T1000 (cell line): ENCODE measurements at regions not wholly inside any gene's neighbourhood (a gene's known extent, or its start where the extent isn't known, plus 50 kb on each side); places are given as distances from the start of the nearest gene placed in this dataset.

Experiments used
- DNase-seq: peaks from one replicate; lab custom pipeline; 2025; ENCODE audit warnings: mixed read lengths; lab: John Stamatoyannopoulos, UW

DNA sequence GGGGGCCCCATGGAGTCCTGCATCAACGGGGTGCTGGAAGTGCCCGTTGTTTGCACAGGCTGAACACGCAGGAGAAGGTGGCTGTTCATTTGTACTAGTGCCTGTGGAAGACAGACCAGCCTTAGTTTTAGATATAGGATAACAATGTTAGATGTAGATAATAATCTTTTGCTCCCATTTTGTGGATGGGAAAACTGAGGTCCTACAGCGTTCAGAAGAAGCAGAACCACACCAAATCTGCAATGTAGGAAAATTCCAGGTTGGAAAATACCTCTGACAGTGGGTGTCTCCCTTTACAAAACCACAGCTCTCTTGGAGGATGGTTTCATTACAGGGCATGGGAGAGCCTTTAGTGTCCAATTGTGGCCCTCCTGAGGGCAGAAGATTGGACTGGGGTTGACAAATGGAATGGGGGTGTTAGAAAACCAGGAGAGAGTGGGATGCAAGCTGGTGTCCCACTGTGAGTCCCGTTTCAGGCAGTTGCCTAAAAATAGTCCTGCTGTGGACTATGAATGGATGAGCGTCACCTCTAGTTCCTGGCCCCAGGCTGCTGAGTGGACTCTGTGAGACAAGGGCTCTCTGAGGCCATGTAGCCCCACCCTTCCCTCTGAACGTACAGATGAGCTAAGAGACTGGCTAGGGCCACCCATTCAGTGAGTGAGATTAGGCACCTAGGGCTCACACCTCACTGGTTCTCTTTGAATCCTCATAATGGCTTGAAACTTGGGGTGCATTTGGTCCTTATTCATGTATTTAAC lies 508.8 kb downstream of the MN1 start:
- no peak for DNase-seq

DNA sequence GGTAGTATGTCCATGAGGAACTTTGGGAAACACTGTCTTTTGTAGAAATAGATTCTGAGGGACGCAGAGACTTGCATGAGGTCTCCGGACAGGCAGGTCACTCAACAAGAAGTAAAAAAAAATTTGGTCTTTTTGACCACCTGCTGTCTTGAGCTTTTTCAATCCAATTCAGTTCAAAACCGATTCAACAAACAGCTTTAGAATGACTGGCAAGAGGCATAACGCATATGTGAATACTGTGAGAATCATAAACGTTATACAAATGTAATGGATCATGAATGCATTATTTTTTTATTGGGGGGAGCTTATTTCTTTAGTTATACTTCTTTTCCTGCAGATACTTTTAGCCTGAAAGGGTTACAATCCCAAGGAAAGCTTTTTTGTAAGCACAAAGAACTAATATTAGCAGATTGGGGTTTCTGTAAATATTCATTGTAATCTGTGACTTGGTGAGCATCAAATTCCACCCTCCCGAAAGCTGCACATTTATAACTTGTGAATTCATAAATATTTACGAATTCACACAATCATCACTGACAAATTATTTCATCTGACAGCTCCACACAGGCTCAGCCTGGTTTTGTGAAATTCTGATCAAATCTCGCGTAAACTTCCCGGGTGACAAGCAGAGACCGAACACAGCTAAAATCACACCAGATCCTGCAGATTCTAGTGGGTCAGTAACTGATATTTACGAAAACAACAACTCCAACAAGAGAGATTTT lies 507.7 kb downstream of the MN1 start:
- DNase-seq, result no peak

DNA sequence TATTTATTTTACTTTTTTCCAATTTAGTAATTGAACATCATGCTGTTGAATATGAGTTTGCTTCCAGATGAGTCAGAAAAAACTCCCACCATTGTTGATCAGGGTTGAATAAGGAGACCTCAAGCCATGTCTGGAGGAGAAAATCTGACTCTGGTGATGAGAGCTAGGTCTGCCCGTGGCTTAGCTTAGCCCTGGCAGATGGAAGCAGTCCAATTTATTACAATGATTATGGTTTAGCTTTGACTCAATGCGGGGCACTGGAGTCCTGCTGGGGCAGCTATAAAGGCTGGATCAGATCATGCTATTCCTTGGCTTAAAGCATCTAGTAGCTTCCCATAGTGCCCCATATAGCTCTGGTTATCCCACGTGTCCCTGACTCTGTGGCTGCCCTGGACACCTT lies 506.5 kb downstream of the MN1 start:
- no peak for DNase-seq

DNA sequence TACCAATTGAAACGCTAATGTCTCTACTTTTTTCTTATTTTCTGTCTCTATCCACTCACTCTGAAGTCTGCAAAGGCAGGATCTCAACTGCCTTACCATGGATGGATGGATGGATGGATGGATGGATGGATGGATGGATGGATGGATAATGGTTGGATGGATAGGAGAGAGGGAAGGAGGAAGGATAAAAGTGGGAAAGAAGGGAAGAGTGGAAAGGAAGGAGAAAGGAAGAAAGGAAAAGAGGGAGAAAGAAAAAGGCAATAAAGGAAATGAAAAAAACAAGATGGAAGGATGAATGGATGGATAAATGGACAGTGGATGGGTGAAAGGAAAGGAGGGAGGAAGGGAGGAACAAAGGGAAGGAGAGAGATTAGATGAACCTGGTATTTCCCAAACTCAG lies 506.0 kb downstream of the MN1 start:
- DNase-seq, result no peak

DNA sequence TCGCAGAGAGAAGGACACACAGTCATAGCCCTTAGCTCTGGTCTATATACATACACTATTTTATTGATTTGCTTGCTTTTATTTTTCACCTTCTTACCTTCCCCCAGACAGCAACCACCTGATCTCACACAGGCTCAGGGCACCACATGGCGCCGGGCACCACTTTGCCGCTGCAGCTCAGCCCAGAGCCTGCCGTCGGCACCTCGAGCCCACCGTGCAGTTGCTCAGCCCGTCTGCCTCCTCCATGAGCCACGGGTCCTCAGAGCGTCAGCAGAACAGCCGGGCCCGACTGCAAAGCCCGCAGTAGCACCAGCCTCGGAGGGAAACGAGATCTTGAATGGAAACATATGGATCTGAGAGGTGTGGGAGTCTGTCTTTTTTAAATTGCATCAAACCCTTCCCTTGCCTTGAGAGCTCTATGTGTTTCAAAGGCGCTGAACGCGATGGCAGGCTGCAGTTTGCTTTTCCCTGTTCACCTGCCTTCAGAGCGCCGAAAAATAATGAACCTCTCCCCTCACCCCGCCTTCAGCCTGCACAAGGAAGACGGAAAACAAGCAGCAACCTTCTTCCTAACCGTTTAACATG lies 505.4 kb downstream of the MN1 start:
- no peak for DNase-seq

DNA sequence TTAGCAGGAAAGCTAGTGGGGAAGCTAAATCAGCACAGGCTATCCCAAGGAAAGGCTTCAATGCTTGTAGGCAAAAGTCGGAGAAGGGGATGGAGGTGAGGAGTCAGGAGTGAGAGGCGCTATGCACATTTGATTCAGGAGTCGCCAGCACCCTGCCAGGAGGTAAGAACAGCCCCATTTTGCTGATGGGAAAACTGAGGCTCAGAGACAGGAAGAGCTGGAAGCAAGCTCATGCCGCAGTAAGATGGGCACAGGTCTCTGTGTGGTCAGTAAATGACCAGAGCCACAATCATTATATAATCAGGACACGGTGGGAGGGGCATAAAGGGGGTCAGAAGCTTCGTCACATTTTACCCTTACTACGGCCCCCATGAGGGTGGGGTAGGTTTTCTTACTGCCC lies 504.4 kb downstream of the MN1 start:
- no peak for DNase-seq

DNA sequence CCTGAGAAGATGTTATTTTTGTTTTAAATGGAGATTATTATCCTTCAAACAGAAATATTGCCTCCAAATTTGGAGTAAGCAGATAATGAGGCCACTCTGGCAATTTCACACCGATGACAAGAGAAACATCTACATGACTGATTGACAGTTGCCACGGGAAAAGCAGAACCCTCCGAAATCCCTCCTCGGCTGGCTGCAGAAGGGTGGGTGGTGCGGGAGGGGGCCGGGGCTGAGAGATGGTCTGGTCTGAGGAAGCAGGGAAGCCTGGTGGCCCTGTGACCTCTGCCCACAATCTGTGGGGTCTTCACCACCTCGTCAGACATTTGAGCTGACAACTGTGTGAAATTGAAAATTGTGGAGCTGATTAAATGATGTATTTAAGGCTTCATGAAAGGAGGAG lies 503.2 kb downstream of the MN1 start:
- DNase-seq, result no peak

DNA sequence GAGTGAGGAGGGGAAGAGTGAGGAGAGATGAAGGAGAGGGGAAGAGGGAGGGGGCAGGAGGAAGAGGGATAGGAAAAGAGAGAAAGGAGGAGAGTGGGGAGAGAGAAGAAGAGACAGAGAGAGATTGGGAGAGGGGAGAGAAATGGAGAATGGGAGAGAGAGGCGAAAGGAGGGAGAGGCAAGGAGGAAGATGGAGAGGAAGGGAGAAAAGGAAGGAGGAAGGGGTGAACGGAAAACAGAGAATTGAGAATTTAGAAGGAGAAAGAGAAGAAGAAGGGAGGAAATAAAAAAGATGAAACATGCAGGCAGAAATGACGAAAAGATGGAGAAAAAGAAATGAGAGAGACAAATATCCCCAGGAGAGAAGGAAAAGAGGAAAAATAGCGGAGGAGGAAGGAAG lies 502.8 kb downstream of the MN1 start:
- DNase-seq, result no peak

DNA sequence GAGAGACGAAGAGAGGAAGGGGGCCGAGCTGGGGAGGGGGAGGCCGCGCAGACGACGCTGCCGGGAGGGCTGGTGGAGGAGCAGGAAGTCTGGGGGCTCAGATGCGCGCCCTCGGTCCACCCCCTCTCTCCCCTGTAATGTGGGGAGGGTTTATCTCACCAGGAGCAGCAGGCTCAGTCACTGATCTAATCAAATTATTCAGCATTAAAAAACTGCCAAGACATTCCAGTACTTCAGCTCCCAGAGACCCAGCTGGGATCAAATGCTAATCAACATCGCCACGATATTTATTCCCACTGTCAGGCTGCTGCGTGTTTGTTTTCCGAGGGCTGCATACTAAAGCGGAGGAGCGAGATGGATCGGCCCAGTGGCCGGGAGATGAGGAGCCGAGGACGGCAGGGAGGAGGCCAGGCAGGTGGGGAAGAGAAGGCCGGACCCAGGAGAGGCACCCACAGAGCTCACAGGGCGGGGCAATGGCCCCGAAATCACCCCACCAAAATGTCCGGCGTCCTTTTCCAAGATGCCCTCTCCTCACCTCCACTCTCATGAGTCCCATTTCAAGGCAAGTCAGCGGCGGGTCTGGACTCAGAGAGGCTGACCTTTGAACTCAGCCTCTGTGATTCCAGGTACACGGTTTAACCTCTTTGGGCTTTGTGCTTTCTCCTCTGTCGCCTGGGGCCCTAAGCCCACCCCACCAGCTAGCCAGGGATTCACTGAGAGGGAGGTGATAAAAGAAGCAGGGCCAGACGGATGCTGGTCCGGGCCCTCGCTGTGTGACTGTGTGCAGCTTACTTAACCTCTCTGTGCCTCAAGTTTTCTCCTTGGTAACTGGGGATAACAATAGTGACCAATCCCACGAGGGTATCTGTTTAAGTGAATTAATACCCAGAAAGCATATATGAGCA lies 502.1 kb downstream of the MN1 start:
- DNase-seq, result no peak

DNA sequence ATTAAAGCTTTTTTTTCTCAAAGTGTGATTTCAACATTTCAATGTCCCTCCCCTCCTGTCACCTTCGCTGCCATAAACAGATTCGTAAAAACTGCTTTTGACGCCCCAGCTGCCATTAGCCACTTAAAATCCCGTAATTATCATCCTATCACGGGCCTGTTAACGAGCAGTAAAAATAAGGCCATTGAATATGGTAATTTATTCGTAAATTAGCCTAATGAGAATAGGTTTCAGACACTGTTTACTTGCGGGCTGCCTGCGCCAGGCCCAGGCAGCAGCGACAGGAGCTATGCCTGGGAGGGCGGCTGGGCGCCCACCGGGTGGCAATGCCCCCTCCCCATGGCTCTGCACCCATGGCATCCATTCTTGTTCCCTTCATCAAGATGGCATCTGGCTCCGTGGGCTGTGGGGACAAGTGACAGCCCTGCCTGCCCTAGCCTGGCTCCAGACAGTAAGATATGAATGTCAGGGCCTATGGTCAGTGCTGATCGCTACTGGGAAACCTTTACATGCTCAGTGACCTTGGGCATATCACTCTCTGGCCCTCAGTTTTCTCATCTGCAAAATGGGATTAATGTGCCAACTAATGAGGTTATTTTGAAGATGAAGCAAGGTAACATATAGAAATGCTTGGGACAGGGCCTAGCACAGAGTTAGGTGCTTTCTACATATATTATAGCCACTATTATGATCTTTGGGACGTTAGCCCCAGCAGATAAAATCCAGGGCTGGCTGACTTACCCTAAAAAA lies 500.8 kb downstream of the MN1 start:
- DNase-seq, result no peak

DNA sequence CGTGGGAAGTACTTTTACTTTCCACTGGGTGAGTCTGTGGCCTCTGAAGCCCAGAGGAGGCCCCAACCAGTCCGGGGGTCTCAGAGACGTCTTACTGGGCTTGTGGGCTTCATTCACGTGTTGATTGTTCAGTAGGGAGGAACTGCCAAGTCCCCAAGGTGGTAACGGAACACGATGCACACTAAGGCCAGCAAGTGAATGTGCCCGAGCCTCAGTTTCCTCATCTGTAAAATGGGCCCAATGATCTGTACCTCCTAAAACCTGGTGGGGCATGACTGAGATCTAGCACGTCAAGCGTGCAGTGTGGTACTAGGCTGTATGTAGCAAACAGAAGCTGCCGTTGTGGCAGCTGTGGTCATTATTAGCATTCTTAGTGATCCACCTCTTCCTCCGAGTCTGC lies 499.1 kb downstream of the MN1 start:
- DNase-seq, result no peak

DNA sequence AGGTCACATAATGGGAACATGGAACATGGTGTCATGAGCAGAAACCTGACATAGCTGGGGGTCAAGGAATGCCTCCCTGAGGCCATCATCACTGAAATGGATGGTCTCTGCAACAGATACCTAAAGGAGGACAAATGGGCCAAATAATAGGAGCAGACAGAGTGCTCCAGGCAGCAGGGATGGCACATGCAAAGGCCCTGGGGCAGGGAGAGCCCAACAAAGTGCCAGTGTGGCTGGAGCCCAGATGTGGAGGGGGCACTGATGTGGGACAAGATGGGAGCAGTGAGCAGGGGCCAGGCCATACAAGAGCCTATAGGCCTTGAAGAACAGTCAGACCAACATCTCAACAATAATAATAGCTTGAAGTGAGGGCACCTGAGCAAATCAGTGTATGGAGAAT lies 497.8 kb downstream of the MN1 start:
- no peak for DNase-seq

DNA sequence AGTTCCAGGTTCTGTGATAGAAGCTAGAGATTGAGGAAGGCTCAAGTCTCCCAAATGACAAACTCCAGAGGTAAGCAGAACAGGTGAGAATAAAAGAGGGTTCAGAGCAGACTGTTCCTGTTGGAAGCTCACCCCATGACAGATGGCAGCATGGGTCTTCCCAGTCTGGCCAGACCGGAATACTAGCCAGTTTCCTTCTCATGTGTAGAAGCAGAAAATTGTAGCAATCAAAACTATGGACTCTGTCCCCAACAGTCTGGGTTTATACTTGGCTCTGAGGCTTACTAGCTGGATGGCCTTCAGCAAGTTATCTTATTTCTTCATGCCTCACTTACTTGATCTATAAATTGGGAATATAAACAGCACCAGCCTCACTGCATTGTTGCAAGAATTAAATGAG lies 494.8 kb downstream of the MN1 start:
- DNase-seq, result no peak

DNA sequence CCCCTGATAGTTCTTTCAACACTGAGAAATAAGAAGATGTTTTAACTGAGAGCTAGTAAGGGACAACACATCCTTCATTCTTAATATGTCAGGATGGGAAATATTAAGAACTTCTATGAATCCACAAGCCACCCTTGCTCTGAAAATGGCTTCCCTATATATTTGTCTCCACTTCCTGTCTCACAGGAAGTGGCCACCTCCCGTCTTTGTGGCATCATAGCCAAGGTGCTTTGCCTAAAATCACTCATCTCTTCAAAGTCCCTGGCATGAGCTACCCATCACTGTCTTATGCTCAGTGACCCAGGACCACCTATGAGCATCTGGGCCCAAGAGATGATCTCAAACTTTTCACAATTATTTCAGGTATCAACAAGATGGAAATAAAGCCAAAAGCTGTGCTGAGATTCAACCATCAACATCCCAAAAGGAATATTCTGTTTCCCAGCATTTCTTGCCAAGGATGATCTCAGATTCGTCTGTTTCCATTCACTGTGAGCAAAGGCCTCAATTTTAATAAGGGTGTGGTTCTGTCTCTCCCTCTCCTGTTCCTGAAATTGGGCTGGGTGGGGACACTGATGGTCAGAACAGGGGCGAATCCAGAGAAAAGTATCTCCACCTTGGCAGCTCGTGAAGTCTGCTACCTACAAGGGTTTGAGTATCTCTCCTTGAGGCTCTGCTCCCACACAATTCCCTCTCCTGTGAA lies 493.9 kb downstream of the MN1 start:
- no peak for DNase-seq

DNA sequence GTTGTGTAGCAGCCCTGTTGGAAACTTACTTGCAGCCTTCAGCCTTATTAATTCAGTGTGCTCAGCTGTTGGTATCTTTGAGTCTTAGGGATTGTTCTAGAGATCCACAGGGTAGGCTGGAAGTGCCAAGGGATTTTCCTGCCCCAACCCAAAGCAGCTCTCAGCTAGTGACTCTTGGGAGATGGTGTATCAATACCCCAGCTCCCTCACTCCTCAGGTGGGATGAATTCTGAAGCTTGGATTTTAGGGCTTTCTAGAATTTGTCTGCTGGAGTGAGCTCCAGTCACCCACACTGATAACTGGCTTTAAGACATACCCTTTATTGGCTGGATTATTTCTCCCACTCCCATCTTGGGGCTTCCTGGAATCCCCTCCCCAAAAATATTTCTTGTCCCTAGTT lies 493.0 kb downstream of the MN1 start:
- DNase-seq, result no peak

DNA sequence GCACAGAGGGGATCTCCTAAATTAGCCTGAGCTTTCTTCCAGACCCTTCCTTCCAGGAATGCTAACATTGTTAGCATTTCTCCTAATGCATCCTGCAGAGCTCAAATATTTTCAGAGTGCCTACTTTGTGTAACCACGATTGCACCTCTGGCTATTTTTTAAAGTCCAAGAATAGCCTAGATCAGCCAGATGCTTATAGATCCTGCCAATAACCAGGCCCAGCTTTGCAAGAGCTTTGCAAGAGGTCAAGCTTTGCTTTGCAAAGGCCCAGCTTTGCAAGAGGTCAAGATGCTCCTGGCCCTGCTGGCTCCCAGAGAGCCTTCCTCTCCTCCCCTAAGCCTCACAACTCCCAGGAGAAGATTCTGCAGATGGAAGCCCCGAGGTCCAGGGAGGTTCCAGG lies 491.9 kb downstream of the MN1 start:
- DNase-seq, result no peak

DNA sequence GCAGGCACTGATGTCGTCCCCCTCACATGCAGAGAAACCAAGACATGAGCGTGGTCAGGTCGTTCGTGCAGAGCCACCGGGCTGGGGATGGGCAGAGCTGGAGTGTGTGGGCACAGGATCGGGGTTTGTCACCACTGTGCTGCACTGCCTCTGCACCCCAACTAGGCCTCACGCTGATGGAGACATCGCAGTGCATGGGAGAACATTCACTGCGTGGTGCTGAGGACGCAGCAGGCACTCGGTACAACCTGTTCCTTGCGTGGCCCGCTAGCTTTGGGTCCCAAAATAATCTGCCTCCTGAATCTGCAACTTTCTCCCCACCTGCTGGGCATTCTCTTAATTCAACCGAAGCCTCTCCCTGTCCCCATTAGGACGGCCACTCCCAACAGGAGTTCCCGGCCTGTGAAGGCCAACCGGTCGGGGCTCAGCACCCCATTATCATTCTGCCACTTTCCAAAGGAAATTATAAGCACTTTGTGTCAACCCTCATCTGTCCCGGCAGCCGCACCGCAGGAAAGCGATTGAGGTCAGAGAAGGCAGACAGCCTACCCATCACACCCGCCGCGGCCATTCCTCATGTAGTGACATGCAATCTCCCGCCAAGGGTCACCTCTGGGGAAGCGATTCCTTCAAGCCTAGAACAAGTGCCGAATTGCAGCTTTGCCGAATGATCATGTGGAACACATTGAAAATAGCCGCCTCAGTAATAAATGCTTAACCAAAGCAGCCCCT lies 490.4 kb downstream of the MN1 start:
- no peak for DNase-seq

DNA sequence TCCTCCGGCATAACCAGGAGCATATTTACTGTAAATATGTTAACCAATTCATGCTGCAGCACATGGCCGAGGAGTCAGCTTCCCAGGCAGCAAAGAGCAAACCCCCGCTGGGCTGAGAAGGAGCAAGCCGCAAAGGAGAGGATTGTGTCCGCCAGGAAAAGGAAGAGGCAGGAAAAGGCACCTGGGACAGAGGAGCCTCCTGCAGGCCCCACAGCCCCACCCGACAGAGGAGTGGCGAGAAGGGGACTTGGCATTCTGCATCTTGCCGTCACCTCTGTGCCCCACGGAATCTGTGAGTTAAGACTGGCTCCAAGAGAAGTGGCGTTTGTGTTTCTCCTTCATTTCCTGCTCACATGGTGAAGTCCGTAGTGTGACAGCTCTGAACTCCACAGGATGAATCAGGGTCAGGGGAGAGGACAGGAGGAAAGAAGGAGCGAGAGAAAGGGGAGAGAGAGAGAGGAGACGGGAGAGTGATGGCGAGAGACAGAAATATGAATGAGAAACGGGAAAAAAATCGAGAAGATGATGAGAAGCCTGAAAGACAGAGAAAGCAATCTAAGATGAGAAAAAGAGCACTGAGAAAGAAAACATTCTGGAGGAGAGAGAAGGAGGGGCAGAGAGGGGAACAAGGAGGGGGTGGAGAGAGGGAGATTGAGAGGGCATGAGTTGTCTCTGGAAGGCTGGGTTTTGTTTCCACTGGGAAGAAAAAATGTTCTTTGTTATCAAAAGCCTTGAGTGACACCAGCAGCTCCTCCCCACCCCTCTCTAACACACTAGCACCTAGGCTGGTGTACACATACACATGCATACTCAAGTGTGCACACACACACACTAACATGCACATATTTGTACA lies 489.6 kb downstream of the MN1 start:
- DNase-seq, result no peak

DNA sequence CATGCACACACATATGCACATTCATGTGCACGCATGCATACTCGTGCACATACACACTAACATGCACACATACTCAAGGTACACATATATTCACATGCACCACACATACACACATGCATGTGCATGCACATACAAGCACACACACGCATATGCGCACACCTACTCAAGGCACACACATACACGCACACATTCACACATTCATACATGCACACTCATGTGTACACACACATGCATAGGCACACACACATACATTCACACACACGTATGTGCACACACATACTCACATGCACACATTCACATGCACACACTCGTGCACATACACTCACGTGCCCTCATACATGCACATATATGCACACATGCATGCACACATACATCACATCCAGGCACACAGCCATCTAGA lies 489.0 kb downstream of the MN1 start:
- DNase-seq, result no peak
